Immature natural killer cell (primary cell): ENCODE measurements at regions not wholly inside any gene's neighbourhood (a gene's known extent, or its start where the extent isn't known, plus 50 kb on each side); places are given as distances from the start of the nearest gene placed in this dataset.

Experiments
- DNase-seq, 3 donors: peaks; one replicate each; pipeline ENCODE4 v3.0.0; 2022; ENCODE audit warnings: mixed read lengths in 1 of 3
- H3K27ac Mint-ChIP-seq, 6 donors: one replicate each; pipeline ENCODE4 v1.8.0; 2020; ENCODE audit warnings: mixed read lengths in 6 of 6, mild to moderate bottlenecking in 5 of 6, inconsistent platforms in 4 of 6, moderate library complexity in 3 of 6
- H3K27me3 Mint-ChIP-seq, 3 donors: one replicate each; pipeline ENCODE4 v1.8.0; 2020 to 2021; ENCODE audit warnings: low read depth in 3 of 3, mild to moderate bottlenecking in 3 of 3, mixed read lengths in 3 of 3, moderate library complexity in 3 of 3, inconsistent platforms in 1 of 3
- H3K36me3 Mint-ChIP-seq, 3 donors: one replicate each; pipeline ENCODE4 v1.8.0; 2020; ENCODE audit warnings: mixed read lengths in 3 of 3, inconsistent platforms in 2 of 3, mild to moderate bottlenecking in 2 of 3
- H3K4me1 Mint-ChIP-seq, 2 donors: one replicate each; pipeline ENCODE4 v1.8.0; 2020; ENCODE audit warnings: inconsistent platforms in 2 of 2, mild to moderate bottlenecking in 2 of 2, mixed read lengths in 2 of 2, moderate library complexity in 1 of 2
- H3K4me3 Mint-ChIP-seq, 5 donors: one replicate each; pipeline ENCODE4 v1.8.0; 2020; ENCODE audit warnings: mild to moderate bottlenecking in 5 of 5, mixed read lengths in 5 of 5, inconsistent platforms in 3 of 5, moderate library complexity in 3 of 5
- H3K9me3 Mint-ChIP-seq, 6 donors: one replicate each; pipeline ENCODE4 v1.8.0; 2020; ENCODE audit warnings: mild to moderate bottlenecking in 6 of 6, mixed read lengths in 6 of 6, inconsistent platforms in 4 of 6, moderate library complexity in 3 of 6

GRCh38 chr6:167543602-167544497 is 219.0 kb downstream of the TTLL2 start:
- Mint-ChIP-seq H3K4me1 (no peaks in the 10 kb centered on the region), H3K36me3 (no peaks in the 10 kb centered on the region), H3K4me3 (no peak overlapping the region), H3K27me3 (peaks cover 0 to 10% (median 0%) of the 10 kb centered on the region in 3 donors), H3K27ac (no peak overlapping the region), H3K9me3 (peaks cover 0 to 2% (median 0%) of the 10 kb centered on the region in 6 donors)
- no peak for DNase-seq

- no peak for DNase-seq
Observed at GRCh38 chr6:167546611-167547327, 221.9 kb downstream of the TTLL2 start.

GRCh38 chr6:167547328-167547692 is 222.4 kb downstream of the TTLL2 start:
- H3K9me3 Mint-ChIP-seq: peaks cover 0 to 2% (median 0%) of the 10 kb centered on the region in 6 donors
- H3K4me1 Mint-ChIP-seq: no peaks in the 10 kb centered on the region
- H3K4me3 Mint-ChIP-seq: no peak overlapping the region
- DNase-seq: no peak
- H3K27me3 Mint-ChIP-seq: peaks cover 0 to 2% (median 0%) of the 10 kb centered on the region in 3 donors
- H3K27ac Mint-ChIP-seq: no peak overlapping the region
- no peaks in the 10 kb centered on the region for H3K36me3 Mint-ChIP-seq

More at GRCh38 chr6:167546611-167547327, 221.9 kb downstream of the TTLL2 start:
- peaks cover 0 to 2% (median 0%) of the 10 kb centered on the region in 3 donors for H3K27me3 Mint-ChIP-seq
- no peak overlapping the region for H3K27ac Mint-ChIP-seq
- peaks cover 0 to 2% (median 0%) of the 10 kb centered on the region in 6 donors for H3K9me3 Mint-ChIP-seq
- H3K4me1 Mint-ChIP-seq: no peaks in the 10 kb centered on the region
- H3K36me3 Mint-ChIP-seq: no peaks in the 10 kb centered on the region
- no peak overlapping the region for H3K4me3 Mint-ChIP-seq

- no peak for DNase-seq
- Mint-ChIP-seq H3K9me3 (peaks cover 0 to 2% (median 0%) of the 10 kb centered on the region in 6 donors), H3K27ac (no peak overlapping the region), H3K4me1 (no peaks in the 10 kb centered on the region), H3K27me3 (peaks cover 0 to 2% (median 0%) of the 10 kb centered on the region in 3 donors), H3K4me3 (no peak overlapping the region), H3K36me3 (no peaks in the 10 kb centered on the region)
Observed at GRCh38 chr6:167547751-167548150, 222.9 kb downstream of the TTLL2 start.

- H3K27me3 Mint-ChIP-seq: peaks cover 0 to 4% (median 0%) of the 10 kb centered on the region in 3 donors
- no peak for DNase-seq
- H3K4me3 Mint-ChIP-seq: no peak overlapping the region
- H3K9me3 Mint-ChIP-seq: peaks cover 0 to 2% (median 0%) of the 10 kb centered on the region in 6 donors
- H3K27ac Mint-ChIP-seq: no peak overlapping the region
- H3K36me3 Mint-ChIP-seq: no peaks in the 10 kb centered on the region
- no peaks in the 10 kb centered on the region for H3K4me1 Mint-ChIP-seq
Observed at GRCh38 chr6:167548451-167548850, 223.6 kb downstream of the TTLL2 start.

- peaks cover 0 to 4% (median 0%) of the 10 kb centered on the region in 3 donors for H3K27me3 Mint-ChIP-seq
Observed at GRCh38 chr6:167549213-167549612, 224.3 kb downstream of the TTLL2 start.

GRCh38 chr6:167550941-167551627 is 226.2 kb downstream of the TTLL2 start:
- Mint-ChIP-seq H3K36me3 (no peaks in the 10 kb centered on the region), H3K9me3 (peaks cover 0 to 10% (median 0%) of the 10 kb centered on the region in 6 donors), H3K4me1 (no peaks in the 10 kb centered on the region), H3K4me3 (no peak overlapping the region), H3K27me3 (peaks cover 0 to 4% (median 0%) of the 10 kb centered on the region in 3 donors), H3K27ac (no peak overlapping the region)
- DNase-seq: no peak

More at GRCh38 chr6:167549213-167549612, 224.3 kb downstream of the TTLL2 start:
- Mint-ChIP-seq H3K4me3 (no peak overlapping the region), H3K36me3 (no peaks in the 10 kb centered on the region), H3K27ac (no peak overlapping the region), H3K9me3 (peaks cover 0 to 2% (median 0%) of the 10 kb centered on the region in 6 donors), H3K4me1 (no peaks in the 10 kb centered on the region)
- no peak for DNase-seq

GRCh38 chr6:167551628-167552257 is 226.9 kb downstream of the TTLL2 start:
- no peaks in the 10 kb centered on the region for H3K4me1 Mint-ChIP-seq
- H3K27ac Mint-ChIP-seq: no peak overlapping the region
- H3K27me3 Mint-ChIP-seq: peaks cover 0 to 6% (median 2%) of the 10 kb centered on the region in 3 donors
- no peak overlapping the region for H3K4me3 Mint-ChIP-seq
- peaks cover 0 to 15% (median 0%) of the 10 kb centered on the region in 6 donors for H3K9me3 Mint-ChIP-seq
- DNase-seq: no peak
- H3K36me3 Mint-ChIP-seq: no peaks in the 10 kb centered on the region

- H3K4me1 Mint-ChIP-seq: no peaks in the 10 kb centered on the region
- no peak overlapping the region for H3K4me3 Mint-ChIP-seq
- H3K27me3 Mint-ChIP-seq: peaks cover 0 to 6% (median 2%) of the 10 kb centered on the region in 3 donors
- H3K27ac Mint-ChIP-seq: no peak overlapping the region
- no peak for DNase-seq
- H3K36me3 Mint-ChIP-seq: no peaks in the 10 kb centered on the region
- peaks cover 0 to 15% (median 0%) of the 10 kb centered on the region in 6 donors for H3K9me3 Mint-ChIP-seq
Observed at GRCh38 chr6:167552258-167552630, 227.4 kb downstream of the TTLL2 start.

GRCh38 chr6:167552961-167553735 is 228.3 kb downstream of the TTLL2 start:
- Mint-ChIP-seq H3K4me3 (no peak overlapping the region), H3K4me1 (no peaks in the 10 kb centered on the region), H3K27ac (no peak overlapping the region), H3K36me3 (no peaks in the 10 kb centered on the region), H3K9me3 (peaks cover 0 to 15% (median 0%) of the 10 kb centered on the region in 6 donors), H3K27me3 (peaks cover 0 to 8% (median 2%) of the 10 kb centered on the region in 3 donors)
- no peak for DNase-seq

GRCh38 chr6:167553736-167554119 is 228.8 kb downstream of the TTLL2 start:
- Mint-ChIP-seq H3K4me3 (no peak overlapping the region), H3K27ac (no peak overlapping the region)

GRCh38 chr6:167554854-167555253 is 230.0 kb downstream of the TTLL2 start:
- Mint-ChIP-seq H3K4me3 (no peak overlapping the region), H3K36me3 (no peaks in the 10 kb centered on the region), H3K9me3 (peaks cover 0 to 15% (median 0%) of the 10 kb centered on the region in 6 donors), H3K27me3 (peaks cover 0 to 8% (median 2%) of the 10 kb centered on the region in 3 donors), H3K27ac (no peak overlapping the region), H3K4me1 (no peaks in the 10 kb centered on the region)
- no peak for DNase-seq

More at GRCh38 chr6:167553736-167554119, 228.8 kb downstream of the TTLL2 start:
- H3K36me3 Mint-ChIP-seq: no peaks in the 10 kb centered on the region
- DNase-seq: no peak
- peaks cover 0 to 15% (median 0%) of the 10 kb centered on the region in 6 donors for H3K9me3 Mint-ChIP-seq
- H3K27me3 Mint-ChIP-seq: peaks cover 0 to 10% (median 2%) of the 10 kb centered on the region in 3 donors
- no peaks in the 10 kb centered on the region for H3K4me1 Mint-ChIP-seq
